Smooth muscle cell (in vitro differentiated cells): ENCODE measurements at regions not wholly inside any gene's neighbourhood (a gene's known extent, or its start where the extent isn't known, plus 50 kb on each side); places are given as distances from the start of the nearest gene placed in this dataset.

Experiments used
- DNase-seq: peaks from one replicate; lab custom pipeline; 2025; ENCODE audit not compliant: unreplicated experiment; lab: John Stamatoyannopoulos, UW
- H2AFZ ChIP-seq: fragments of 200-600 bp; sonication (generic); 2 replicates; pipeline ENCODE4 v1.6.0; 2016; ENCODE audit warnings: antibody characterized with exemption, low read depth, mild to moderate bottlenecking
- H3F3A ChIP-seq: fragments of 200-600 bp; sonication (generic); 2 replicates; pipeline ENCODE4 v1.6.0; 2017; ENCODE audit warnings: antibody characterized with exemption, low read depth
- H3K27ac ChIP-seq: fragments of 200-600 bp; sonication (generic); 2 replicates; pipeline ENCODE4 v1.5.1; 2016; ENCODE audit warnings: low read depth, mild to moderate bottlenecking
- H3K27me3 ChIP-seq: fragments of 200-600 bp; sonication (generic); 2 replicates; pipeline ENCODE4 v1.6.1; 2016; ENCODE audit warnings: low read depth, mild to moderate bottlenecking
- H3K36me3 ChIP-seq: fragments of 200-600 bp; sonication (generic); 2 replicates; pipeline ENCODE4 v1.5.1; 2016; ENCODE audit warnings: low read depth
- H3K4me1 ChIP-seq: fragments of 200-600 bp; sonication (generic); 2 replicates; pipeline ENCODE4 v1.5.1; 2016; ENCODE audit warnings: low read depth
- H3K4me2 ChIP-seq: fragments of 200-600 bp; sonication (generic); 2 replicates; pipeline ENCODE4 v1.6.0; 2016; ENCODE audit warnings: mild to moderate bottlenecking
- H3K4me3 ChIP-seq: fragments of 200-600 bp; sonication (generic); 2 replicates; pipeline ENCODE4 v1.5.1; 2016; ENCODE audit warnings: mild to moderate bottlenecking
- H3K79me2 ChIP-seq: fragments of 200-600 bp; sonication (generic); 2 replicates; pipeline ENCODE4 v1.6.0; 2016; ENCODE audit warnings: low read depth, mild to moderate bottlenecking
- H3K9ac ChIP-seq: fragments of 200-600 bp; sonication (generic); 2 replicates; pipeline ENCODE4 v1.6.0; 2016; ENCODE audit warnings: low read depth
- H3K9me3 ChIP-seq: fragments of 200-600 bp; sonication (generic); replicated peaks from 2 replicates; pipeline ENCODE4 v1.5.1; 2016; ENCODE audit warnings: low read depth
- H4K20me1 ChIP-seq: fragments of 200-600 bp; sonication (generic); 2 replicates; pipeline ENCODE4 v1.6.0; 2016; ENCODE audit warnings: low read depth
- WGBS: methylation state at CpG from one replicate; pipeline ENCODE4 v1.1.7; 2016; ENCODE audit warnings: low lambda C conversion rate; 5-methylcytosine and 5-hydroxymethylcytosine counted together
- TF ChIP-seq, protein P1 (sequence below): fragments of 200-600 bp; sonication (generic); IDR thresholded peaks from 2 replicates; pipeline ENCODE4 v1.5.1; 2017; ENCODE audit warnings: borderline replicate concordance, mild to moderate bottlenecking, antibody characterized with exemption; ENCODE audit not compliant: insufficient read depth, poor library complexity, severe bottlenecking

DNA sequence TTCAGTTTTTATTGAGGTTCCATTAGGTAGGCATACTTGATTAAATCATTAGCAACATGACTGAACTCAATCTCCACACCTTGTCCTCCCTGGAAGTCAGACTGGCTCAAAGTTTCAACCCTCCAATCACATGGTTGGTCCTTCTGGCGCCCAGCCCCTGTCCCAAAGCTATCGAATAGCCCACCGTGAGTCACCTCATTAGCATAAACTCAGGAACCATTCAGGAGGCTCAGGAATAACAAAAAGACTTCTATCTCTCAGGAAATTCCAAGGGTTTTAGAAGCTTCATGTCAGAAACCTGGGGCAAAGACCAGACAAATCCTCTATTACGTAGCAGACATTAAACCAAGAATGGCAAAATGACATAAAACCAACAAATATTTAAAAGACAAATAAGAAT, 78.6 kb downstream of the RGS2 start:
- H3K9me3 ChIP-seq, result no peaks in the 10 kb centered on the region
- no peak overlapping the region for H3K4me3 ChIP-seq
- no peaks in the 10 kb centered on the region for H3F3A ChIP-seq
- H2AFZ ChIP-seq, result no peak overlapping the region
- 39% methylated on average over 4 of the region's 4 CpGs for WGBS
- H3K4me2 ChIP-seq, result no peak overlapping the region
- H3K27me3 ChIP-seq, result no peaks in the 10 kb centered on the region
- DNase-seq, result no peak
- no peaks in the 10 kb centered on the region for H4K20me1 ChIP-seq
- no peak overlapping the region for H3K9ac ChIP-seq
- no peaks in the 10 kb centered on the region for H3K79me2 ChIP-seq
- TF ChIP-seq, protein P1, sequence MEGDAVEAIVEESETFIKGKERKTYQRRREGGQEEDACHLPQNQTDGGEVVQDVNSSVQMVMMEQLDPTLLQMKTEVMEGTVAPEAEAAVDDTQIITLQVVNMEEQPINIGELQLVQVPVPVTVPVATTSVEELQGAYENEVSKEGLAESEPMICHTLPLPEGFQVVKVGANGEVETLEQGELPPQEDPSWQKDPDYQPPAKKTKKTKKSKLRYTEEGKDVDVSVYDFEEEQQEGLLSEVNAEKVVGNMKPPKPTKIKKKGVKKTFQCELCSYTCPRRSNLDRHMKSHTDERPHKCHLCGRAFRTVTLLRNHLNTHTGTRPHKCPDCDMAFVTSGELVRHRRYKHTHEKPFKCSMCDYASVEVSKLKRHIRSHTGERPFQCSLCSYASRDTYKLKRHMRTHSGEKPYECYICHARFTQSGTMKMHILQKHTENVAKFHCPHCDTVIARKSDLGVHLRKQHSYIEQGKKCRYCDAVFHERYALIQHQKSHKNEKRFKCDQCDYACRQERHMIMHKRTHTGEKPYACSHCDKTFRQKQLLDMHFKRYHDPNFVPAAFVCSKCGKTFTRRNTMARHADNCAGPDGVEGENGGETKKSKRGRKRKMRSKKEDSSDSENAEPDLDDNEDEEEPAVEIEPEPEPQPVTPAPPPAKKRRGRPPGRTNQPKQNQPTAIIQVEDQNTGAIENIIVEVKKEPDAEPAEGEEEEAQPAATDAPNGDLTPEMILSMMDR, result no peak
- no peaks in the 10 kb centered on the region for H3K4me1 ChIP-seq
- no peak overlapping the region for H3K27ac ChIP-seq
- no peaks in the 10 kb centered on the region for H3K36me3 ChIP-seq

DNA sequence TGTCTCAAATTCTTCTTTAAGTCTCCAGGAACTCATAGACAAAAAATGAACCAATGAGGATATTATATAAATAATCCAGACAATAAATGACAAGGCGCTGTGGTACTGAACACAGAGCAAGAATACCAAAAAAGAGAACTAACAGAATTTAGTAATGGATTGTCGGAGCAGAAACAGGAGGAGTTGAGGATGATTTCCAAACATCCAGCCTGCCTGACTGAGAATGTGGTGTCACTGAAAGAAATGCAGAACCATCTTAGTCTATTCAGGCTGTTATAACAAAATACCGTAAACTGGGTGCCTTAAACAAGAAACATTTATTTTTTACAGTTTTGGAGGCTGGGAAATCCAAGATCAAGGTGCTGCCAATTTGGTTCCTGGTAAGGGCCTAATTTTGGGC, 79.7 kb downstream of the RGS2 start:
- H3K36me3 ChIP-seq, result no peaks in the 10 kb centered on the region

DNA sequence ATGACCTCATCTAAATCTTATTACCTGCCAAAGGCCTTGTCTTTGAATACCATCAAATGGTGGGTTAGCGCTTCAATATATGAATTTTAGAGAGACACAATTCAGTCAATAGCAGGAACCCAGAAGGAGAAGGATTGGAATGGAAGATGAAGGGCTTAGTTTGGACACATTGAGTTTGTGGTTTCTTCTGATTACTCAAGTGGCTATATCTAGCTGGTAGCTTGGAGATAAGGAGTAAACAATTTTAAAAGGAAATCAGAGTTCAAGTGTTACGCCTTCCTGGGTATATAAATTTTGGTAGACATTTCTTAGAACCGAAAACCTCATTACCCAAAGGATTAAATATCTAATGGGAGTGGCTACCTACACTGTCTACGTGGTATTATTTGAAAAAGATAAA, 80.2 kb downstream of the RGS2 start:
- Histone ChIP-seq H3K9ac (no peak overlapping the region), H2AFZ (no peak overlapping the region), H3K4me2 (no peak overlapping the region), H3K4me3 (no peak overlapping the region), H3K79me2 (no peaks in the 10 kb centered on the region), H3K9me3 (no peaks in the 10 kb centered on the region), H3K27me3 (no peaks in the 10 kb centered on the region), H4K20me1 (no peaks in the 10 kb centered on the region), H3K4me1 (no peaks in the 10 kb centered on the region), H3K36me3 (no peaks in the 10 kb centered on the region), H3K27ac (no peak overlapping the region), H3F3A (no peaks in the 10 kb centered on the region)
- TF ChIP-seq, protein P1, result no peak
- WGBS, result 82% methylated on average over 4 of the region's 4 CpGs
- DNase-seq, result no peak

More for the DNA sequence above, 79.7 kb downstream of the RGS2 start:
- no peak overlapping the region for H3K4me3 ChIP-seq
- no peaks in the 10 kb centered on the region for H3K4me1 ChIP-seq
- H3F3A ChIP-seq, result no peaks in the 10 kb centered on the region
- no peaks in the 10 kb centered on the region for H3K9me3 ChIP-seq
- no peak overlapping the region for H2AFZ ChIP-seq
- no peak overlapping the region for H3K4me2 ChIP-seq
- H3K79me2 ChIP-seq, result no peaks in the 10 kb centered on the region
- no peaks in the 10 kb centered on the region for H3K27me3 ChIP-seq
- H3K27ac ChIP-seq, result no peak overlapping the region
- H3K9ac ChIP-seq, result no peak overlapping the region
- TF ChIP-seq, protein P1, result no peak
- no peak for DNase-seq
- H4K20me1 ChIP-seq, result no peaks in the 10 kb centered on the region
- 59% methylated on average over 3 of the region's 3 CpGs for WGBS

DNA sequence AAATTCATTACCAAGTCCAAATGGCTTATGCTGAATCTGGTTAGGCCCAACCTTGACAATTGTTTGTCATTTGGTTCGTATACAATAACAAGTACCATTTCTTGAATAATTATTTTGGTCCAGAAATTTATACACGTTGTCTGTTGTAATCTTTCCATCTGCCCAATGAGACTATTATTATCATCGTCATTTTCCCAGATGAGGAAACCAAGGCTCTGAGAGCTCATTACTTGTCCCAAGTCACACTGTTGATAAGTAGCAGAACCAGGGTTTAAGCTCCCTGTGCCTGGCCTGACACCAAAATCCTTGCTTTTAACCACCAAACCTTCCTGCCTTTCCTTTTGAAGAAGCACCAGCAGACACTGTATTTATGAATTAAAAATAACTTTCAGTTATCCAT, 81.3 kb downstream of the RGS2 start:
- Histone ChIP-seq H3K4me3 (no peak overlapping the region), H3F3A (no peaks in the 10 kb centered on the region), H3K9me3 (no peaks in the 10 kb centered on the region), H3K27me3 (no peaks in the 10 kb centered on the region), H4K20me1 (no peaks in the 10 kb centered on the region), H3K4me2 (no peak overlapping the region), H3K9ac (no peak overlapping the region), H3K36me3 (no peaks in the 10 kb centered on the region), H3K79me2 (no peaks in the 10 kb centered on the region), H2AFZ (no peak overlapping the region), H3K27ac (no peak overlapping the region), H3K4me1 (no peaks in the 10 kb centered on the region)
- no peak for DNase-seq
- 85% methylated on average over 3 of the region's 3 CpGs for WGBS
- TF ChIP-seq, protein P1, result no peak
